ENCODE measurements at regions not wholly inside any gene's neighbourhood (a gene's known extent, or its start where the extent isn't known, plus 50 kb on each side); places are given as distances from the start of the nearest gene placed in this dataset.

- TF ChIP-seq POLR2A (IDR thresholded peaks at IDR 0.05; ENCODE audit: low read depth, low read length) (no peak), POLR2AphosphoS5 (IDR thresholded peaks at IDR 0.05; ENCODE audit: low read depth, low read length) (no peak), TAF1 (IDR thresholded peaks at IDR 0.05; ENCODE audit: low read depth, low read length) (no peak), PAX5 (IDR thresholded peaks at IDR 0.05; ENCODE audit: insufficient read depth, low read length, severe bottlenecking) (no peak)
Observed at GRCh38 chr11:107232451-107232850, 214.2 kb upstream of the GUCY1A2 start.
